NCI-H460 (cell line): ENCODE measurements at regions not wholly inside any gene's neighbourhood (a gene's known extent, or its start where the extent isn't known, plus 50 kb on each side); places are given as distances from the start of the nearest gene placed in this dataset.
A peak's percentile ranks its signal among the peaks of the same experiment; 100 is the strongest.
"Not testable (repeated sequence)": the region's sequence is repeated elsewhere in the genome, so short reads cannot be mapped to it uniquely, and the experiment has no call there.

Source experiments
- DNase-seq: peaks from one replicate; pipeline ENCODE4 v3.0.0-alpha.2; 2016; ENCODE audit warnings: low read depth; ENCODE audit errors: extremely low read depth

DNA sequence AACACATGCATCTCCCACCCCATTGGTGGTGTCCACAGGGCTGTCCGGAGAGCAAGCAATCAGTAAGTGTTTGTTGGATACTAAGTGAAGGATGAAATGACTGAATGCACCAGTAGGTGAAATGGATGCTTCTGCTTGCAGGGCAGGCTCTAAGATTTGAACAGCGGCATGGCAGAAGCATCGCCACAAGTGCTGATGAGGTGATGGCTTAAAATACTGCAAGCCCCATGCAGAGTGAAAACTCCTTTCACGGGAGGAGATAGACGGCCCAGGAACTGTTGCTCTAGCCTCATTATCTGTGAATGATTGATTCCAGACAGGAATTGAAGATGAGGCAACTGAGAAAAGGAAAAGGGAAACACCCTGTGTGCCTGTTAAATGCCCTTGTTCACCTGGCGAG is 158.9 kb downstream of the LY86 start:
- no peak for DNase-seq

DNA sequence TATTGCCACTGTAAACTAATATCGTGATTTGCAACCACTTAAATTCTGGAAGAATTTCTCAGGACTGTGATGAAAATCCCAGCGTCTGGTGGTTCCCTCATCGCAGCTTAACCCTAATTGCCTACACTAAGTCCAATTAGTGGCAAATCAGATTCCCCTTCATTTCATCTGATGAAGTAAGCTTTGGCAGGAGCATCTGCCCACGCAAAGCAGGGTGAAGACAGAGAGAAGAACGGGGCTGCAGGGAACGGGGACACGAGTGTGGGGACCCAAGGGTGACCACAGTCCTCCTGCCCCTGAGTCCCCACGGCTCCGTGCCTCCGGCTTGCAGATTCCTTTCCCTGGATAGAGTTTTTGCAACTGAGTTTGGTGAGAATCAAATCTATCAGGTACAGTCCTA is 159.5 kb downstream of the LY86 start:
- DNase-seq = no peak

DNA sequence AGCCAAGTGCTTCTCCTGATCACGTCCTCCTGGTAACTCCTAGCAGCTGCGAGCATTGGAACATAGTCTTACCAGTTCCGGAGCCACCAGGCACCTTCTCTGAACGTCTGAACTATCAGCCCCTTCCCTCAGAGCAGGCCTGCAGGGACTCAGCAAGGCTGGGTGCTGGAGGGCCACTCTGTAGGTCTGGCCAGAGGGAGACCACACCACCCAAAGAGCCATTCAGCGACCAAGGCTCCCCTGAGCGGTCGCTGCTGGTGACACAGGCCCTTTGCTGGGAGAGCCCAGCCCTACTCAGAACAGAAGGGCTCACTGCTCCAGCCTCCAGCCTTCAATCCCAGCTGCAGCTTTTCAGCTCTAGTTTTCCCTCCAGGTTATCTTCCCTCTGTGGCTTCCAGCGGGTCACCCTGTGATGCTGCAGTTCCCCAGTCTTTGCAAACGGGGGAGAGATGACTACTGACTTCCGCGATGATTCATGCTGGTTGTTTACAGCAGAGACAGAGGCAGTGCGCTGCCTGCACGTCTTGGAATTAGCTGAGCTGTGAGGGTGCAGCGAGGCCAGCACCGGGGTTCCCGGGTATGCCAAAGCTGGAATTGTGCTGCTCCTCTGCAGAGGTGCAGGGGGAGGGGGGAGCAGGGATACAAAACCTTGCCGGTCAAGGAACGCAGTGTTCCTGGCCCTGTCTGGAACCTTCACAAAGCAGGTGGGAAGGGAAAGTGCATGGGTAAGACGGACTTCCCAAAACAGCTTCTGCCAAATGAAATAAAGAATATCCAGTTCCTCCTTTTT is 161.4 kb downstream of the LY86 start:
- peak; percentile 73 for DNase-seq

DNA sequence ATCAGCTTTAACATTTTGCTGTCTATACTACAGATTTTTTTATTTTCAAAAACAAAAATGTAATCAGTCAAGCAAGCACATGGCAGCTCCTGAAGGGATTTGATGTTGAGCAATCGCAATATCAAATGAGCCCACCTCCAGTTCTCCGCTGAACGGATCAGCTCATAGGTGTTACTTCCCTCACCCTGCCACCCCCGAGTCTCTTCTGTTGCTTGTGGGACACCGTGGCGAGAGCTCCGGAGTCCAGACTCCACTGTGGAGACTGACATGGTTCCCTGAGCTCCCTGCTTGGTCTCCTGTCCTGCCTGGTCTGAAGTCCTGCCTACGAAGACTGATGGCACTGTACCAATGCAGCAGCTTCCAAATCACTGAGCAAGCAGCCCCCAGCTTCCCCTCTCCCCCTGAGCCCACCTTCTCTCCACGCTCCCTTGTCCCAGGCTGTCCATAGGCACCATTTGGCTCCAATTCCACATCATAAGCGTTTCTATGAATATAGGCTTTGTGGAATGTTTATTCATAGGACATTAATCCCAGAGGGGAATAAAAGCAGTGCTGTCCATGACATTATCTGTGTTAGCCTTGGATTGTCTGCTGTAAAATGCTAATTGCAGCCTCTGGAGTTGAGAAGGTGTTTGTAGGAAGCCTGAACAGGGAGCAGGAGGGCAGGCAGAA is 162.2 kb downstream of the LY86 start:
- no peak for DNase-seq

DNA sequence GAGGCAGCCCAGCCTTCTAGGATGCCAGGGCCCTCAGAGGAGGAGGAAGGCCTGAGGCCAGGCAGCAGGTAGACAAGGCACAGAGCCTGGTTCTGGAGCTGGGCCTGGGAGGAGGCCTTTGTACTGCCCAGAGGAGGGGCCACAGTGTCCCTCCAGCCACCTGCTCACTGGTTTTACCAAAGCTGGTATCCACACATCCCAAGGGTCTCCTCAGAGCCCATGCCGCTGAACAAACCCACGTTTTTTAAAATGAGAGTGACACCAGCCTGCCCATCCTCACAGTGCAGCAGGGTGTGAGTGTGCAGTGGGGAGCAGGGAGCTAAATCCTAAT is 162.7 kb downstream of the LY86 start:
- no peak for DNase-seq

DNA sequence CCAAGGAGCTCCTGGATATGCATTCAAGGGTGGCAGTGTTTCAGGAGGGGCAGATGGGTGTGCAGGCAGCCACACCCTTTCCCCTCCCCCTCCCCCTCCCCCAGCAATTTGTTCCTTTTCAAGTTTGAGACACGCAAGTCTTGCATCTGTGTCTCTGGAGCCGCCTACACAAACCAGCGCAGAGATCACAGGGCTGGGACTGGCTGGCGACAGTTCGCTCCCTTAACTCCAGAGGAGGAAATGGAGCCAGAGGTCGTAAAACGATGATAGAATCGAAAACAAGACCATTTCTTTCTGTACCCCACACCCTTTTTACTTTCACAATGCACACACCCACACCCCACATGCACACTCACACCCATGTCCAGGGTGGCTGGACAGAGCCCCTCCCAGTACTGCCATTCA is 163.1 kb downstream of the LY86 start:
- no peak for DNase-seq

- no peak for DNase-seq
These were observed 163.6 kb downstream of the LY86 start for GRCh38 chr6:6752129-6752528.

DNA sequence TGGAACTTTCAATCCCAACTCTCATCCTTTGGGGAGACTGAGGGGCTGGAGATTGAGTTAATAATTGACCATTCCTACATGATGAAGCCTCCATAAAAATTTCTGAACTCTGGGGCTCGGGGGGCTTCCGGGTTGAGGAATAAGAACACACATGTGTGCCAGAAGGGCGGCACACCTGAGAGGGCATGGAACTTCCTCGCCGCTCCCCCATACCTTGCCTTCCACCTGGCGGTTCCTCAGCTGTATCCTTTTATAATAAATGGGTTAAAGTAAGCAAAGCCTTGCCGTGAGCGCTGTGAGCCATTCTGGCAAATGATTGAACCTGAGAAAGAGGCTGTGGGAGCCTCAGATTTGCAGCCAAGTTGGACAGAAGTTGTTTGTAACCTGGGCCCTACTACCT is 164.8 kb downstream of the LY86 start:
- no peak for DNase-seq

GRCh38 chr6:6756526-6756925 is 168.0 kb downstream of the LY86 start:
- no peak for DNase-seq

DNA sequence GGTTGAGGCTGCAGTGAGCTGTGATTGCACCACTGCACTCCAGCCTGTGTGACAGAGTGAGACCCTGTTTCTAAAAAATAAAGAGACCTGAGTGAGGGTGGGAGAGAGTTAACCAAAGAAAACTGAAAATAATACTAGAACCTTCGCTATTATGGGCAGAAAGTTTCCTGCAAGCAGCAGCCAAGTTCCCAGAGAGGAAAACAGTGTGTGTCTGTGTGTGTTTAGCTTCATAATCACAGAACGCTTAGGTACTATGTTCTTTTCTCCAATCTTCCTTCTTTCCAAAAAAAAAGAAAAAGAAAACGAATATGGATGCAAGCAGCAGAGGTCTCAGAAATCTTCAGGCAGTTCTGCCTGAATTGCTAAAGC is 170.0 kb downstream of the LY86 start:
- no peak for DNase-seq

- DNase-seq = peak; percentile 40
These were observed 170.6 kb downstream of the LY86 start for GRCh38 chr6:6758915-6759654.

GRCh38 chr6:6760002-6760401 is 171.5 kb downstream of the LY86 start:
- no peak for DNase-seq

DNA sequence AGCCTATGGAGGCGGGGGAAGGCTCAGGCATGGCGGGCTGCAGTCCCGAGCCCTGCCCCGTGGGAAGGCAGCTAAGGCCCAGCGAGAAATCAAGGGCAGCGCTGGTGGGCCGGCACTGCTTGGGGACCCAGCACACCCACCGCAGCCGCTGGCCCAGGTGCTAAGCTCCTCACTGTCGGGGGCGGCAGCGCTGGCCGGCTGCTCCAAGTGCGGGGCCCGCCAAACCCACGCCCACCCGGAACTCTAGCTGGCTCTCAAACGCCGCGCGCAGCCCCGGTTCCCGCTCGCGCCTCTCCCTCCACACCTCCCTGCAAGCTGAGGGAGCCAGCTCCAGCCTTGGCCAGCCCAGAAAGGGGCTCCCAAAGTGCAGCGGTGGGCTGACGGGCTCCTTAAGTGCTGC is 174.0 kb downstream of the LY86 start:
- DNase-seq = not testable (repeated sequence)

DNA sequence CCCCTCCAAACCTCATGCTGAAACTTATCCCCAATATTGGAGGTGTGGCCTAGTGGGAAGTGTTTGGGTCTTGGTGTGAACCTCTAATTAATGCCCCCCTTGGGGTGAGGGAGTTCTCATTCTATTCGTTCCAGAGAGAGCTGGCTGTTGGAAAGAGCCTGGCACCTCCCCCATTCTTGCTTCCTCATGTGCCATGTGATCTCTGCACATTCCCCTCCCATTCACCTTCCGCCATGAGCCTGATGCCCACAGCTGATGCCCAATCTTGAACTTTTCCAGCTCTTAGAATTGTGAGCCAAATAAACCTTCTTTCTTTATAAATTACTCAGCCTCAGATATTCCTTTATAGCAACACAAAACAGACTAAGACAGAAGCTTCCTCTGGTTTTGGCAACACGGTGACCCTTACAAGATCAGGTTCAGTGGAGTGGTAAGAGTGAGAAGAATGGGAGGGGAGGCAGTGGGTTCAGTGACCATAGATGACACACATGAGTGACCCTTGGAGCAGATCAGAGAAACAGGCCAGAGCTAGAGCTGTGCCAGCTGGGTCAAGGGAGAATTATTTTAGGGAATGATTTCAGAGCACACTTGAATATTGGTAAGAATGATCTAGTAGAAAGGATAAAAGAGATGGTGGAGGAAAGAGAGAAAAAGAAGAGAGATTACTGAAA is 176.4 kb downstream of the LY86 start:
- no peak for DNase-seq

DNA sequence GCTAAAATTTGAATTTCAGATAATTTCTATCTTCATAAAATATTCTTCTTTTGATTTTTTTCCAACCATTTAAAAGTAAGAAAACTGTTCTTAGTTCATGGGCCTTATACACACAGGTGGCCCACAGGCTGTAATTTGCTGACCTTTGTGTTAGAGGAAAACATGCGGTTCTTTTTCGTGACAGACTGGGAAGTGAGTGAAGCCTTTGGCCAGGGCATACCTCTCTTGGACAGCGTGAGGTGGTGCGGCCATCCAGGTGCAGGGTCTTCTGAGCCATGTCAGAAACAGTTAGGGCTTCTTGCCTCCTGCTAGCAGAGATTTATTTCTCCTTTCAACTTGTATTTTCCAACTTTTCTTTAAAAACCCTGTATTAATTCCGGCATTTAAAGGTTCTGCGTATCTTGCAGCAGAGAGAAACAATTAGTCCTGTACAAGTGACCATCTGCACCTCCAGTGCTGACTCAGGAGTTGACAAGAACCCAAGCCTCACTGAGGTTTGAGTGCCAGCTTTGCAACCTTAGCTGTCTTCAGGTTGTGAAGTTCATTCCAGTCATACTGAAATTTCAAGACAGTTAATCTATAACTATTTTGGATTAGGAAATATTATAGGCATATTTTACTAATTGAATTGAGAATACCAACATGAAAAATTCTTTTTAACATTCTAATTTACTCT is 177.8 kb downstream of the LY86 start:
- no peak for DNase-seq

DNA sequence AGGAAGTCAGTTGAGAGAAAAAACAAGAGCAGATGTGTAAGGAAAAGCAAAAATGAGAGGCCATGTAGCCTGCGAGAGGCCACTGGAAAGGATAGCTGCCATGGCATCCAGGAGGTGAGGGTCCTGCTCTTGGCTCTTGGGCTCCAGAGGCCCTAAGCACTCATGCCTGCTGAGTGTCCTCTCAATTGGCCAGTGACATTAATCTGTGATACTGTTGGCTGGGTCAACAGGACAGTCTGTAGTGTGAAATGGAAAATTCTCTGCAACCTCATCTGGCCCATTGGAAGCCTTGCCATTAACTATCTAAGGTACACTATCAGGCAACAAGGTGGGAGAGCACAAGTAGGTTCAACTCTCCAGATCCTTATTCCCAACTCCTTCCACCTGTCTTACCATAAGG is 180.9 kb downstream of the LY86 start:
- DNase-seq = no peak

GRCh38 chr6:6771224-6771945 is 182.9 kb downstream of the LY86 start:
- DNase-seq = no peak

GRCh38 chr6:6771964-6772363 is 183.4 kb downstream of the LY86 start:
- no peak for DNase-seq

DNA sequence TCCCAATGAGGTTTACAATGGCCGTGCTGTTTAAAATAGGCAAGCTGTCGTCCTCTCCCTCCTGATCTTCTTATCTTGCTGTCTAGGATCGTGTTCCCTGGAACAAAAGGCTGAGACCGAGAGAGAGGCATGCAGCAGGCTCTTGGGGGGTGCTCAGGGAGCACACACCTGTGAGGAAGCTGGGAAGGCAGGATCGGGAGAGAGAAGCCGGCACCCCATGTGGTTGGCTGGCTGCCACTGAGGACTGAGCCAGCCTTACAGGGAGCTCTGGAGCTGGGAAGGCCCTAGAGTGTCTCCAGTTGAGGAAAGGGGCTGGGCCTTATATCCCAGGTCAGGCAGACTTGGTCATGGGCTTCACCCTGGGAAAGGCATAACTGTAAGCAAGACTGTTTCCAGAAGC is 184.2 kb downstream of the LY86 start:
- no peak for DNase-seq

DNA sequence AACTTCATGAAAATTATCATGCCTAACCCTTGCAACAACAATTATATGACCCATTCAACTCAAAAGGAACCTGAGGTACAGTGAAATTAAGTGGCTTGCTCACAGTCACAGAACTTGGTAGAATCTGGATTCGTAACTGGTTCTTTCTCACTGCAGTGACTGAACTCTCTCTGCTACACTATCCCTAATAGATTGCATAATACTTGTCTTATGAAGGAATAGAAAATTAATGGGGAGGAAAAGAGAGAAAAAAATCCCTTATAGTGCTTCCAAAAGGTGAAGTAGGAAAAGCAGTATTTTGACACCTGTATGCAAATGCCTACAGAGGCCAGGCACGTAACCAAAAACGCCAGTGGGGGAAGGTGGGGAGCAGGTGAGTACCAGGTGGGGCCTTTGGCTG is 186.6 kb downstream of the LY86 start:
- no peak for DNase-seq
